Activated T-cell treated with anti-CD3 and anti-CD28 coated beads, Interleukin-2, amount 50 U/mL, for 48 hours (primary cell): ENCODE measurements at regions not wholly inside any gene's neighbourhood (a gene's known extent, or its start where the extent isn't known, plus 50 kb on each side); places are given as distances from the start of the nearest gene placed in this dataset.

Source experiments
- DNase-seq, 2 experiments: peaks; one replicate each; pipeline ENCODE4 v3.0.0-alpha.2; 2020

DNA sequence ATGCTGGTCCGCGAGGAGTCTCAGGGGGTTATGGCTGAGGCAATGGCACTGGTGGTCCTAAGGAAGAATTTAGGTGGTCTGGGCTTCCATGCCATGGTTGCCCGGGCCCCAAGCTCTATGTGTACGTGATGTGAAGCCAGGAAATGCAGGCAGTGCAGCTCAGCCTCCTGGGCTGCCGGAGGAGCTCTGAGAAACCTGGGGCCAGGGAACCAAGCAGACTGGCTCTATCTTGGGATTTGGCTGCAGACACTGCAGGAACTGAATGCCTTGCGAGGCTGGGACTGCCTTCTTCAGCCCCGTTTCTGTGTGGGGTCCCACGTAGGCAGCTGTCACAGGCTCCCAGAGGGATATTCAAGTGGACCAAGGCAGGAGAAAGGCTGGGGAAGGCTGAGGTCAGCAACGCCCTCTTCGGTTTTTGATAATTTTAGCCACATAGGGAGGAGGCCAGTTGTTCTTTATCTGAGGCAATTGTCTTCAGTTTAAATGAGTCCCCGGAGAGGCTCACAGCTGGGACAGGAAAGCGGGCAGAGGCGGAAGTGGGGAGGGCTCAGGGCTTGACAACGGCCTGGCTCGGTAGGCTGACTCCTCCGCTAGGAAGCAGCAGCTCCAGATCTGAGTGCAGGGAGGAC lies 77.7 kb downstream of the RHOB start:
- DNase-seq = no peak

DNA sequence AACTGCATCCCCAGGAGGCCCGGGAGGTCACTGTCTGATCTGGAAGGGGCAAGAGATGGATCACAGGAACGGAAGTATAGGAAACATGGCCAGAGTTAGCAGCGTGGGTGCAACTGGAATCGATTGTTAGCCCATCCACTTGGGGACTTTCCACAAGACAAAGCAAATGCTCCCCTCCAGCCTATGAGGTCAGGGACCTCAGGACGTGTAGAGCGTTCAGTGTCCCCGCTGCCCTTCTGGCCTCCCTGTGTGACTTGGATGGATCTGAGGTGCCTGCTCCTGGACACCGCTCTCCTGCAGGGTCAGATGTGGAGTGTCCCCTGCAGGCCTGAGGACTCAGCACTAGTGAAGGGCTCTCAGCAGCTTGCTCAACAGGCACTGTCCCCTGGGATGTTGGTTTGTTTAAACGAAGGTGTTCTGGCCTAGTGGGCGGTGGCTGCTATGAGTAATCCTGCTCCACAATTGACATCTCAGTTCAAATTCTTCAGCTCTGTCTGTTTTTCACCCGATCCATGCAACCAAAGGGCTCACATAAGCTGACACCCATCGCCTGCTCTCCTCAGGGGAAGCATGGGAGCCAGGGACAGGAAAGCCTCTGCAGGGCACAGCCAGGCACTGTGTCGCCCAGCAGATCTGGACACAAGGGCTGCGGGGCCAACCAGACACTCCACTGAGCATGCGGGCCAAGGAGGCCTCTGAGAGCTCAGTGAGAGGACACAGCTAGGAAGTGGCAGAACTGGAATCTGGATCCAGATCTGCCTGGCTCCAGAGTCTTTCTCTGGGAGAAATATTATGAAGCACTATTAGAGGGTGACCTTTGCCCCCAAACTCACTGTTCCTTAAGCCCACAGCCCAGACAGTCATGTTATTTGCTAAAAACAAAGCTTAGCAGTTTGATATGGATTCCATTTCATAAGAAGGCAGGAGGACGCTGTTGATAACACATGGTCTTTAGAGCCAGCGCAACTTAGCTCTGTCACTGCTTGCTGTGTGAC lies 78.5 kb downstream of the RHOB start:
- no peak for DNase-seq

DNA sequence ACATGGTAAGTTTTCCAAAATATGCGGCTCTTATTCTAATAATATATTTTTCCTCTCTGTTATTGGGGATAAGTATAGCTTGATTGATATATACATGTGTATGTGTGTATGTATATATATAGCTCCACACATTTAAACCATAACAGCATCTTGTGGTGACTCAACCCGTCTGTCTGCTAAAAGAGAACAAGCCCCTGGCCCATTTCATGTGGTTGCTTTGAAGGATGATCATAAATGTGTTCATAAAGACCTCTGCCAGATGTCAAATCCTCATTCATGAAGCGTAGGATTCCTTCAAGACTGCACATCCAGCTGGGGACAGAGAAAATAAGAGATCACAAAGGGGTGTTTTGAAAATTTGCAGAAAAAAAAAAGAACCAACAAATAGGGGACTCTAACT lies 79.3 kb downstream of the RHOB start:
- DNase-seq = no peak

DNA sequence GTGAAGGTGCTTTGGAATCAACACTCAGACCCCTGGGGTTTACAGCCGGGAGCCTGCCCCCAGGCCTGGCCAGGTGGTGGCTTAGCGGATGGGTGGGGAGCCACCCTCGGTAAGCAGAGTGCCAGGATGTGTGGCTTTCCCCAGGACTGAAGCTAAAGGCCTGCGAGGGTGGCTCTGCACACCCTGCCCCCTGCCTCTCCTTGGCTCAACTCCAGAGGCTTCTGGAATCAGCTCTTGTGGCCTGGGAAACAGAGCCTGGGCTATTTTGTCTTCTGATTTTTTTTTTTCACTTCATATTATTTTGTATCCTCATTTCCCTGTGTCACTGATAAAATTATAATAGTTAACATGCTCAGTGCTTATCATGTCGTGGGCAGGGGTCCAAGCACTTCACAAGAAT lies 79.8 kb downstream of the RHOB start:
- no peak for DNase-seq

DNA sequence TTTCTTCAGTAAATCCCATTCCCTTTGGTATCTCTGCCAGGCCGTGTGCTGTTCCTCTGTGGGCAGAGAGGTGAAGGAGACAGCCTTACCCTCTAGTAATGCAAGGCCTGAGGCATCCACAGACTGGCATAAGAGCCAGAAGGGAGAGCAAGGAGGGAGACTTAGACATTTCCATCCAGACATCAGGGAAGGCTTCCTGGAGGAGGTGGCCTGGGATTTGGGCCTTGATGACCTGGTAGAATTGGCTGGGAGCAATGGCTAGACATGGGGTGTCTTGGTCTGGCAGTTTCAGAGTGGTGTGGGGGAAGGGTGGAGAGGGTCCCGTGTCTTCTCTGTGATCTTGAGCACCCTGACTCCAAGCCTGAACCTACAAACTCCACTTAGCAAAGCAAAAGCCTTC lies 81.8 kb downstream of the RHOB start:
- DNase-seq = no peak

DNA sequence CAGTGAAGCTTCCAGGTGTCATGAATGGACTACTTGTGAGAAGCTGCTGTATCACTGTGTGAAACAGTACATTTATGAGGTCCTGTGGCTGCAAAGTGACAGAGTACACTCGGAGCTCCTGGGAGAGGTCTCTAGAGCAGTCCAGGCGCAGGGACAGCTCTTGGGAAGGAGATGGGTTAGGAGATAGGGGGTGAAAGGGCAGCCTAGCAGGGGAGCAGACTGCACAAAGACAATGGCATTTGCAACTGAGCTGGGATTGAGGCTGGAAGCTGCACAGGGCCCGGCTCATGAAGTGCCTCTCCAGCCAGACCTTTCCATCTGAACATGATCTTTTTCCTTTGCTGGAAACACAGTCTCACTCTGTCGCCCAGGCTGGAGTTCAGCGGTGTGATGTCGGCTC lies 83.6 kb downstream of the RHOB start:
- DNase-seq = no peak

DNA sequence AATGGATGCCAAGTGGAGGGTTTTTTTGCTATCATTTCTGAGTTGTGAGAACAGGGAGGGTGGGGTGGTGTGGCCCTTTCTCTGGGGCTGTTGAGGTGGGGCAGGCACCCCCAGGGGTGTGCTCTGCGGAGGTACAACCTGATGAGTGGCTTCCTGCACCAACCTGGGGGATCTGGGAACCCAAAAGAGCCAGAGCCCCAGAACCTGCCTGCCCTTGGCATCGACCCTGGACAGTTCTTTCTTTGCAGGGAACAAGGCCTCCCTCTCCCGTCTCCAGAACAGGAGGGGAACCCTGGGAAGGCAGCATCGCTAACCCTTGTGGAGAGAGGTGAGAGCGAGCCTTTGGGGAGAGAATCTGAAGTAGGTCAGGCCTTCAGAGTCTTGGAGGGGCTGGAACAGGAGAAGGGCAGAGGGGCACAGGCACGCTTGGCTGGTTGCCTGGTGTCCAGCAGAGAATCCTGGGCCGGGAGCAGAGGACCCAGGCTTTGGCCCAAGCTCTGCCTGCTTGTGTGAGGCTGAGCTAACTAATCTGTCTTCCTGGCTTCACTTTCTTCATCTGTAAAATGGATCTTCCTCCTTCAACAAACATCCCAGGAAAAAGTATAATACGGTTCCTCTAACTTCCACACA lies 84.9 kb downstream of the RHOB start:
- DNase-seq = no peak

DNA sequence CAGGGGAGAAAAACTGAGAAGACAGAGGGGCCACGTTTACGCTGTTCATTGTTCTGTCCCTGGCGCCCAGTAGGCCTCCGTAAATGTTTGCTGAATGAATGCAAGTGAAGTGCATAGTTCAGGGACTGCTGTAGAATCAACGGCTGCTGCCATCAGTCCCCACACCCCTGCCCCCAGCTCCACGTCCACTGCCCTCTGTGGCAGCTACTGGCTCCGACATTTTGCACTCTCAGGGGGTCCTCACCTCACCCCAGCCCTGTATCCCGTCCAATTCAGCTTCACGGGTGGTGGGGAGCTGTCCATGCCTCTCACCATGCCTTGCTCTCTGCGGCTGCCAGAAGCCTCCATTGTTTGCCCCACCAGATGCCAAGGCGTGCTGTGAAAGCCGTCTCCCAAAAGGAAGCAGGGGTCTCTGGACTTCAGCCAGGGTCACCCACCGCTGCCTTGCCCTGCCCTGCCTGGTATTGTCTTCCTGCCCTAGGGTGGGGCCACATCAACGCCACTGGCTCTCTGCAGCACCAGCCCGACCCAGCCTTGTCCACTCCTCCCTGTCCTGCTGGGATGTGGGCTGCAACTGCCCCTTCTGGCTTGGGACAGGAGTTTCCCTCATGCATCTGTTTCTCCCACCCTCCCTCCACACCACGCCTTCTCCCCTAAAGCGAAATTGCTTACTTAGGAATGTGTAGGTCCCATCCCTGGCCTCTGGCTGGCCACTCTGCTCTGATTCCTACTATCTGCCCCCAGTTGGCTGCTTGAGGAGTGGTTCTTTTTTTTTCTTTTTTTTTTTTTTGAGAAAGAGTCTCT lies 86.0 kb downstream of the RHOB start:
- DNase-seq = no peak

DNA sequence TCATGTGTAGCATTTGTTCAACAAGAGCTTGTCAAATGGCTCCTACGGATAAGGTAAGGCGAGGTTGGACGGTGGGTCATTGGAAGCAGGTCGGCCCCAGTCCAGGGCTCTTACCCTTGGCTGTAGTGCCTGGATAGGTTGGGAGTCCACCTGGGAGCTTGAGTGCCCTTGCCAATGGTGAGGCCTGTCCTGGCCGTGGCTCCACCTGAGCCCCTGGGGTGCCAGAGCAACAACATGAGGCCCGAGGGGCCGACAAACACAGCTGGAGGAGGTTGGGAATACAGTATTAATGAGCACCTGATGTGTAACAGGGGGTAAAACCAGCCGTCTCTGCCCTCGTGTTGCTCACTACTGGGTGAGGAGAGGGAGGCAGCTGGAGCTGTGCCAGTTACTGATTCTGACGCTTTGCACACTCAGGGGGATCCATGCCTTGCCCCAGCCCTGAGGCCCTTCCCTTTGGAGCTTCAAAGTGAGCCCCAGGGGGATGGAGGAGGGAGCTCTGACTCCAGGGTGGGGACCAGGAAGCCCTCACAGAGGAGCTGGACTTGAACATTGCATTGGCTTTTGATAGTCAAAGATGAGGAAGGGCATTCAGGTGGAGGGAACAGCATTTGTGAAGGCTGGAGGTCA lies 87.2 kb downstream of the RHOB start:
- no peak for DNase-seq

DNA sequence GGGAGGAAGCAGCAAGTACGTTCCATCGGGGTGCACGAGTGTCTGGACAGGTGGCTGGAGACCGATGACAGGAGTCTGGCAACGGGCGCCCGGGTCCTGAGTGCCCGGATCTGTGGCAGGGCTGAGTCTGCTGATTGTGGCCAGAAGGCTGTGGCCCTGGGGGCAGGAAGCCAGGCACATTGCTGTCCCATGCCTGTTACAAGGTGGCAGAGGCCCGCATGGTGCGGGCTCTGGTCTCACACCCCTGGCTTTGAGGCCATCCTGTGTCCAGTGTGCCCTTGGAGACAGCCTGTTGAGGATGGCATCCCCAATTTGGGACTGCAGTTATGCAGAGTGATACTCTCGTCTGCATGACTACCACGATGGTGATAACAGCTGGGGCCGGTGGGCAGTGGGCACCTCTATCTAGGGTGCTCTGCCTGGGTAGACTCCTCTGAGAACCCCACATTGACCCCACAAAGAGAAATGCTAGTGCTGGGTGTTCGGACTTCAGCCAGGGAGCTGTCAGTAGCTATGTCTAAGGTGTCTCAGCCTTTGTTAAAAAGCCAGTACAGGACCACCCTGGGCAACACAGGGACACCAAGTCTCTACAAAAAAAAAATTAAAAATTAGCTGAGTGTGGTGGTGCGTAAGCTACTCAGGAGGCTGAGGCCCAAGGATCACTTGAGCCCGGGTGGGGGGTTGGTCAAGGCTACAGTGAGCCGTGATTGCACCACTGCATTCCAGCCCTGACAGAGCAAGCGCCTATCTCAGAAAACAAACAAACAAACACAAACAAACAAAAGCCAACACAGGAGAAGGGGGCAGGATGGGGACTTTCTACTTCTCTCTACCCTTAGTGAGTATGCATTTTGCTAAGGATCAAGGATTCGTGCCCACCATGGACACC lies 88.3 kb downstream of the RHOB start:
- no peak for DNase-seq

DNA sequence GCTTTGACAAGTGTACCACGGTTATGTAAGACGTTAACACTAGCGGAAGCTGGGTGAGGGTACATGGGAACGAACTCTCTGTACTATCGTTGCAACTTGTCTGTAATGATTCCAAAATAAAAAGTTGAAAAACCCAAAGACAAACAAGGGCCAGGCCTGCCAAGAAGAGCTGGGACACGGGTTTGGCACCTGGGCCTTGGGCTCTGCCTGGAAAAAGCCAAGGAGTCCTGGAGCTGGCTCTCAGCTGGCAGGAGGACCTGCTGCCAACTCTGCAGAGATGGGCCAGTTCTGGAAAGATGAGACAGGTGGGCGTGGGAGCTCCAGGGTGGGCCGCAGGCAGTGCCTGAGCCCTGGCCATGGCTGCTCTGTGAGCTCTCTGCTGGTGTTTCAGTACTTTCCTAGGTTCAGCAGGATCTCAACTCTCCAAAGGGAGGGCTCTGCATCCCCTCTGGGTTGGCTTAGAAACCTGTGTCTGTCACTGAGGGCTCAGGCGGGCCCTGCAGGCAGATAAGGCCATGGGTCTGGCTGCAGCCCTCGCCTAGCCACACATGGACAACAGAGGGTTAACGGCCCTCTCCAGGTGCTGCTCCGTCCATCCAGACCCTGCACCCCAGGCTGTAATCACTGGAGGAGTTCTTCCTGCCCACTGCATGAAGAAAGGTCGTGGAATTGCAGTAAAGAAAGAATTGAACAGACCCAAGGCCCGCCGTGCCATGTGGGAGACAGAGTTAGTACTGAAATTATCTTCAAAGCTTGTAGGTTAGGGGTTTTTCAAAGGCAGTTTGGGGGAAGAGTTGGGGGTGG lies 89.9 kb downstream of the RHOB start:
- no peak for DNase-seq

DNA sequence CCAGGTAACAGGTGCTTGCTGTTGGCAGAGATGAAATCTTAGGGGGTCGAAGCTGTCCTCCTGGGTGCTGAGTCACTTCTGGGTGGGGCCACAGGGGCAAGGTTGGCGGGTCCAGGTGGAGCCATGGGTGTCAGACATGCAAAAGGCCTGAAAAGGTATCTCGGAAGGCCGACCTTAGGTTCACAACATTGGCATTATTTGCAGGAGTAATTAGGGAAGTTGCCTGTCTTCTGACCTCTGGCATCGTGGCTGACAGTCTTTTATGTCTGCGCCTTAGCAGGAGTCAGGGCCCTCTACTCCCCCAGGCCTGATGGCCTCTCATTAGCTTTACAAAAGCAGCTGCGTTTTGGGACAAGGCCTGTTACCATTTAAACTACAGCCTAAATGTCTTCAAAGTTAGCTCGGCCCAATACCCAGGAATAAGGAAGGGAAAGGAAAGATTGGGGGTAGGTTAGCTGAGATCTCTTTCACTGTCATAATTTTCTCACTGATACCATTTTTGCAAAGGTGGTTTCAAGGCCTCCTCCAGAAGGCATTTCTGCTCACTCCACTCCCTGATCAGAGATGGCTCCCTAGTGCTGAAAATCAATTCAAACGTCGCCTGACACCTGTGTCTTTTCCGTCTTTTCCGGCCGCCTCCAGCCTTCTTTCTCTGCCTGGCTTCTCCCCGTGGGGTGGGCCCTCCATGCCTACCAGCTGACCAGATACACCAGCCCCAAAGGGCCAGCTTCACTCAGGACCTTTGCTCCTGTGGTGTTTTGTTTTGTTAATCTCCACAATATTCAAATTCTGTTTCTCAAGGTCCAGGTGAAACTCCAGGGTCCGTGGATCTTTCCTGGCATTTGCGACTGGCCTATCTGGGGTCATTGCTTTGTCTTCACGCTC lies 90.8 kb downstream of the RHOB start:
- no peak for DNase-seq

DNA sequence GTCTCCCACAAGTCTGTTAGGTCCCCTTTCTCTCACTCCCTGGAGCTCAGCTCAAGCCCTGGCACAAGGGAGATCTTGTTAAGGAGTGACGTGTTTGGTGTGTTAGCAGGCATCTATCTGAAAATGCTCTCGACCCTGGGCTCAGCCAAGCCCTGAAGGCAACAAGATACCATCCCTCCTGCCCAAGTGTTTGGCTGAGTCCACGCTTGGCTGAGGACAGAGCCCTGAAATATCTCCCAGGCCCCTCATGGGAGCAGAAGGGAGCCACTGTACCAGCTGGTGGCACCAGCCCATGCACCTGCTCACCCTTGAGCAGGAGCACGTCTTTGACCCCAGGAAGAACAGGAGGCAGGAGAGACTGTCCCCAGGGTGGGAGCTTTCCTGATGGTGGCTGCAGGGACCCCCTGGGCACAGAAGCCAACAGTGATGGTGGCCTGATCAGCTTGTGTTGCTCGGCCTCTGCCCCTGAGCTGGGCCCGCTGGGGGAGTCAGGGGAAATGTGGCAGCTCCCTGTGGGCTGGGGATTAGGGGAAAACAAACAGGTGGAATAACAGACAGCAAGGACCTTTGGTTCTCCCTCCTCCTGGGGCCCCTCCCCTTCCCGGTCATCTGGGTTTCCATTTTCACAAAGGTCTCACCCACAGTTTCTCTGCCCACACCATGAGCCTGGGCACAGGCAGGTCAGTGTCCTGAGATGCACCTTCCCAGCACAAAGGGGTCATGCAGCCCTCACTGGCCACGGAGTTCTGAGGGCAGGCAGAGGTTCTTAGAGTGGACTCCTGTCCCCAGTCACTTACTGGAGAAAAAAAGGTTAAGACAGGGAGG lies 91.6 kb downstream of the RHOB start:
- no peak for DNase-seq

DNA sequence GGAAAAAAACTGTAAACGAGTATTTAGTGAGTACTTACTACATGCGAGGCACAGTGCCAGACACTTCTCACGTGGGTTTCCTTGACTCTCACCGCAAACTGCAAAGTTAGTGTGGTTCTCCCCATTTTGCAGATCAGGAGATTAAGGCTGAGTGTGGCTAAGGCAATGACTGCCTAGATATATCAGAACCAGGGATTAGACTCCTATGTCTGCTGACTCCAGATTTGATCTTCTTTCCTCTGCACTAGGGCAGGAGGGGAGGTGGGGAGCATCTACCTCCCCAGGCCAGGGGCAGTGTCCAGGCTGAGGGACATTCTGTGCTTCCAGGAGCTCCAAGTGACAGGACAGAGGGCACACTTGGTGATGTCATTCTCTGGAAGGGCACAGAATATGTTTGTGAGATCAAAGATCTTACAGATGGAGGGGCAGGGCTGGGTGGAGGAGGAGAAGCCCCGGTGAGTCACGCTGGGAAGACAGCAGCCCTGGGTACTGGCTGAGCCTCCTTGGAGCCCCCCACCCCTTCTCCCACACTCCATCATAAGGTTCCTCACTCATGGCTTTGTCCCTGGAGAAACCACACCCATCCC lies 92.4 kb downstream of the RHOB start:
- no peak for DNase-seq

DNA sequence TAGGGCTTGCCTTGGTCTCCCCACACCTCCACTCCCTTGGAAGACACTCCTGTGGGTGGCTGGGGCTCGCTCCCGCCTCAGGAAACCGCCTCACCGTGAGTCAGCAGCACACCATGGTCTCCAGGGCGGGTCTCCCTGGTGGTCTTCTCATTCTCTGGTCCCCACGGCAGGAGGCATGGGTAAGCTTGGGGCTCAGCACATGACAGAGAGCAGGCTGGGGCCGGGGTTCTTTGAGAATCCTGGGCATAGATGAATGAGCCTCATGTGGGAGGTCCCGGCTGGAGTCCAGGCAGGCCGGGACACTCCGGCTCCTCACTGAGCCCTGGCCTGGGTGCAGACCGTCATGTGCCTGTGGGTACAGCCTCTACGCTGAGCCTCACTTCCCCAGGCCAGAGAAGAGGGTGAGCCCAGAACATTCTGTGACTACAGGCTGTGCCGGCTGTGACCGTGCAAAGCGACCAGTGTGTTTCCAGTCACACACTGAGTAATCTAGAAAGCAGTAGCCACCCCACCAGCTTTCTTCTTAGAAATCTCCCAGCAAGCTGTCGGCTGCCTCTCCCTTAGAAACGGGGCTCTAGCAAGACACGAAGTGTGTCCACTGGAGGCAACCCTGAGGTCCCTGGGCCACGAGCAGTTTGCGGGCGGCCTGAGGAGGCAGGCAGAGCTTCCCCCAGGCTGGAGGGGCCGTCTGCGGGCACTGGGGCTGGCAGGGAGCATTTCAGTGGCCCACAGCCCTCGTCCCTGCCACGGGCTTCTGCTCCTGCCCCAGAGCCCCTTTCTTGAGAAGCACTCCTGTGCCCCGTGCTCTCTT lies 93.1 kb downstream of the RHOB start:
- DNase-seq = no peak

DNA sequence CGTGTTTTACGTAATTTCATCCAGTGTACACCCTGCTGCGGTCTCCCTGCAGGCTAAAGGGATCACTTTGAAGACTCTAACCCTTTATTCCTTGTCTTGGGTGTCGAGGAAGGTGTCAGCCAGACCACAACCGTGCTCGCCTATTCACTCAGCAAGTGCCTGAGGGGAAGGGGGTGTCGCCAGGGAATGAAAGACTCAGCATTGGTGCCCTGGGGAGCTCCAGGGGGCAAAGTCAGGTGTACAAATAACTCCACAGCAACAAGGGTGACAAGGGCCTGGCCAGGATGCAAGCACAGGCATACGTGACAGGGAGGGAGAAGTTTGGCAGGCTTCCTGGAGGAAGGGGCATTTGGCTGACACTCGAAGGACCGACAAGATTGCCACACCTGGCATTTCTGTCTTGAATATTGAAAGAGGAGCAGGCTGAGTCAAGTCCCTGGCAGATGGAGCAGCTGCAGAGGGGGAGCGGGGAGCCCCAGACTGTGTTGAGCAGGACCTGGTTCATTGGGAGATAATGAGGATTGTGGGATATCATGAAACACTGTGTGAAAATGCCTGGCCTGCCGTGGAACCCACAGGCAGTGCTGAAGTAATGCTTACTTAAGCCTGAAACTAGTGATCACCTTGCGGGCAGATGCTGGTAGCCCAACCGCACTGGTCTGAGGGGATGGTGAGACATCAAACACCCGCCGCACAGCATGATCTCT lies 93.9 kb downstream of the RHOB start:
- DNase-seq = no peak

DNA sequence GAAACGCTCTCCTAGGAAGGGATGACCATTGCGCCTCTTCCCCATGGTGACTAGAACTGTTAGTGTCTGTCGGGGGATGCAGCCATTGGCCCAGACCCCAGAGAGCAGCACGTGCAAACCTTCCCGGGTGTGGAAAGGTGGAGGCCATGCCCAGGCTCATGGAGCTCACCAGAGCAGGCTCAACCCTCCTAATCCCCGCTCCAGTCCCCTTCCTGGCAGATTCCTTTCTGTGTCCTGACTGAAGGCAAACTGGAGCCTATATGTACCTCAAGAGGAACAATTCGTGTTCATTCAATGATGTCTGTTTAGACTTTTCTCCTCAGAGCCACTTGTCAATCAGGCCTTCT lies 94.4 kb downstream of the RHOB start:
- no peak for DNase-seq
